GM21529 (cell line): ENCODE measurements at regions not wholly inside any gene's neighbourhood (a gene's known extent, or its start where the extent isn't known, plus 50 kb on each side); places are given as distances from the start of the nearest gene placed in this dataset.
"Not testable (repeated sequence)": the region's sequence is repeated elsewhere in the genome, so short reads cannot be mapped to it uniquely, and the experiment has no call there.

Experiments
- ATAC-seq: cut with Tn5 transposase; IDR thresholded peaks from one replicate; pipeline ENCODE4 v1.9.1; 2021; ENCODE audit not compliant: unreplicated experiment

DNA sequence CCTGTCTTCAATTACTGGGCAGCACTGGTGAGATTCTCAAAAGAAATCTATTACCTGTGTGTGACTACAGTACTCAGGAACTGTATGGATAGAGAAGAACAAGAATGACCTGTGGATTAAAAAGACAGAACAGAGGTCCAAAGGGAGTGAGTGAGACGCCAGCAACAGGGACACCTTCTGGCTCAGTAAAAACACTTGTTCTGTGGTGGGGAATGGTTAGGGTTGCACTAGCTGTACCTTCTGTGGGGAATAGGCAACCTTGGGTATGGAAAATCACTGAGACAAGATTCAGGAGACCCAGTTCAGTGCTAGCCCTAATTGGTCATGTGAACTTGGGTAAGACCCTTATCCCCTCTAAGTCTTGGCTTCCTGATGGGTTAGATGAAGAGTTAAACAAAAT is 986.0 kb downstream of the TSN start:
- ATAC-seq: no peak

DNA sequence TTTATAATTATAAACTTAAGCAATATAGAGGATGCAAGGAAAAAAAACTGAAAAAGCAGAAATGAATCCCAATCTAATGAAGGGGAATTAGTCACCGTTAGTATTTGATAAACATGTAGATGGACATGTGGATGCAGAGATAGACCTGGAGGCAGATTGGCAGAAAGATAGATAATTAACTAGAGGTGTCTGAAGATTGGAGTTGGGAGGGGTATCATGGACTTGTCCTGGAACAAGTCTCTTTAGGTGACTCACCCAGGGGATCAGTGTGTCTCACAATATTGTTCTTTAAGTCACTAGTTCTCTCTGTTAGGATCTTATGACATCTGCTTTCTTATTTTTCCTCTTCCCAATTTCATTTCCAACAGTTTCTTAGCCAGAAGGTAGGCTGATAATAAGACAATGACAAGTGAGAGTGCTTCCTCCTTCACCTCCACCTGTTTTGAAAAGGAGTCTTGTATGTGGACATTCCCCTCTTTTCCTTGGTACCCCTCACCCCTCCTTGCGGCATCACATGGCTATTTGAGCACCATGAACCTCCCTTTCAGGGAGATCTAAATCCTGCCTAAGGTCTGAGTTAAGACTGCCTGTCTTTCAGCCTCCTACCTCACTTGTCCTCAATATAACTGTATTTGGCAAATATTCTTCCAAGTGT is 987.7 kb downstream of the TSN start:
- ATAC-seq: no peak

DNA sequence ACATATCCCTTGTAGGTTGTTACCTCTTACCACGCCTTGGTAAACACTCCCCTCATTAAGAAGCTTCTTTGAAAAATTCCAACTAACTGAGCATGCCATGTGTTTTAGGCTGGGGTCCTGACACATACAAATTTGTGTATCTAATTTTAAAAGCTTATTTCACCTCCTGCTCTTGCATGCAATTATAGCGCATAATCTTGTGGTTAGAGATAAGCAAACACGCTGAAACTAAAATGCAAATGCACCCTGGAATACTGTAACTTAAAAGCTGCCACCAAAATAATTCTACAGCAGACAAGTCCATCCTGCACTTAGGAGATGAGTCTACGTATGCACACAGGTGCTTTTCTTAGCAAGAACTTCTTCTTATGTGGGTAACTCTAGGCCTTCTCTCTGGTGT is 990.2 kb downstream of the TSN start:
- ATAC-seq: no peak

DNA sequence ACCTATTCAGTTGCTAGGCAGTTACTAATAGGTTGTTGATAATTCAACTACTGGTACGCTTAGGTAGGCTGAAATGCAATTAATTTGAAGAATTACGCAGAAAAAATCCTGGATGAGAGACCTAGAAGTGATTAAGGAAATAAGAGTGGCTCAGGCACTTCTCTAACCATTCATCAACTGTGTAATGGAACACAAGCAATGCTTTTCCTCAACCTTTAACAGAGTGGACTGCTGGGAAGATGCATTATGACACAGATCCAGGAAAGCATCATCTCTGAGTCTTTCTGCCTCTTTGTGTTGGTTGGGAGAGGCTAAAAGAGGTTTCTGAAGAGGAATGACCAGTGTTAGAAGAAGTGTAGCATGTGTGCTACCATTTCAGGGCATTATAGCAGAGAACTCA is 992.2 kb downstream of the TSN start:
- no peak for ATAC-seq

DNA sequence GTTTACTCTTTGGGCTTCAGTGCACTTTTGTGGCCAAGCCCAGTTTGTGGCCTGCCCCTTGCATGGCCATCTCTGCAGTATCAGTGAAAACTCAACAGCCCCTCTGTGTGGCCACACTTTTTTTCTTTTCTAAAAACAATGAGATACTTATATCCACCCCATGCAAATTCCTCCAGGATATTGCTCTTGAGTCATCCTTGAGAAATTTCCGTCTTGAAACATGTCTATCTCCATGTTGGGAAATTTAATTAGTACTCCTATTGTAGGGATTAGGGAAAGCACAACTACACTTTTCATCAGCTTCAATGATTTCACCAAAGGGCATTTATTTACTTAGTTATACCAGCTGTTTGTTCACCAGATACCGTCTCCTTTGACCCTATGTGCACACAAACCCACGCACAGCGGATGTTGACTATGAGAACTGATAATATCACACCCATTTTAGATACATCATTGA is 993.1 kb downstream of the TSN start:
- ATAC-seq: no peak

DNA sequence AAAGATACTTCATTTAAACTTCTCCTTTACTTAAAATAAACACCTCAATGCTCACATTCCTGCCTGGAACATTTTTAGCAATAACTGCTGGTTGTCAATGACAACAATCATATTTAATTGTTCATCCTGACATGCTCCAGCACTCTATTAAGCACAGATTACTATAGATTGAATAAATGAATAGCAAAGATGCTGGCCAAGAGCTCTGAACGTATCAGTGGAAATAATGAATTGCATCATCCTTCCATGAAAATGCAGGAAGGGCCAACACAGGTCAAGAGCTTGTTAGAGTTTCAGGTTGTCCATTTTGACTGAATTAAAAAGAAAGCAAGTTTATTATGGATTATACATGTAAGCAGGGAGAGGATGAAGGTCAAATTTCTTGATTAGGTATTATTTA is 994.0 kb downstream of the TSN start:
- ATAC-seq: no peak

DNA sequence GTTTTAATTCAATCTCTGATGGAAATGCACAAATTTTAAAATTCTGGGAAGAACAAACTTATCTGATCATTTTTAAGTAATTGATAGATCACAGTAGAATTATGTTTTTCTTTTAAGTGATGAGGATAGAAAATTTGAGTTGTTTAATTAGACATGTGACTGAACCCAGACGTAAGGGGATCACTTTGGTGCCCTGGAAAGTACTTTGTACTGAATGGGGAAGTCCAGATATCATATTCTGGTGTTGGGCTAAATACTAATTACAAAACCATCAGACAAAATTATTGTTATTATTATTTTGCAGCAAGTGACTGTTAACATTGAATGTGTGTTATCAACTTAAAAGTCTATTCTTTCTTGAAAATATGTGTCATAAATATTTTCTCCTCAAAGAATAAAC is 994.6 kb downstream of the TSN start:
- no peak for ATAC-seq

DNA sequence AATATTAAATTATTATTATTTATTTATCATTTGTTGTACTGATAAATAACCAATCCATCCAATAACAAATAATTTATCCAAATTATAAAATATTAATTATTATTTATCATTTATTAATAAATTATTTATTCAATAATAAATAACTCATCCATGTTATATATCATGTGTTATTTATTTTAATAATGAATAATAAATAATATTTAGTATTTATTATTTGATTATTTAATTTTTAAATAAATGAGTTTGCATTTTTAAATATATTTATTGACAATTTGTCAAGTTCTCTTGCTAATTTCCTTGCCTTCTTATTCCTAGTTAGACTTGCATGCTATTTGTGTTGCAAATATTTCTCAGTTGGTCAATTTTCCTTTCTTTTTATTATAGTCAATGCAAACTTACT is 995.4 kb downstream of the TSN start:
- ATAC-seq: no peak

DNA sequence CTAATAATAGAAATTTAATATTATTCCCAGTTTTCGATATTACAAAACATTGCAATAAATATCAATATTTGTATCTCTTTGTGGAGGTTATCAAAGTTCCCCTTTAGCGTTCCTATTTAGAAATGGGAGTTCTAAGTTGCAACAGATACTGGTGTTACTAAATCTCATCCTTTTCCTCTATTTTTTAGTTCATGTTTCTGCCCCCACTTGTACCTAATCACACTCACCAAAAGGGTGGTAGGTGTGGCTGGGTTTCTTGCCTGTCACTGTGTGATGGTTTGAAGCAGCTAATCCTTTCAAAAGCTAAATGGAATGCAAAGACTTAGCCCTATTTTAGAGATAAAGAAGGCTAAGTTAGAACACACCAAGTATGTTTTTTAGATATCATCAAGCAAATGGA is 997.9 kb downstream of the TSN start:
- ATAC-seq: no peak

DNA sequence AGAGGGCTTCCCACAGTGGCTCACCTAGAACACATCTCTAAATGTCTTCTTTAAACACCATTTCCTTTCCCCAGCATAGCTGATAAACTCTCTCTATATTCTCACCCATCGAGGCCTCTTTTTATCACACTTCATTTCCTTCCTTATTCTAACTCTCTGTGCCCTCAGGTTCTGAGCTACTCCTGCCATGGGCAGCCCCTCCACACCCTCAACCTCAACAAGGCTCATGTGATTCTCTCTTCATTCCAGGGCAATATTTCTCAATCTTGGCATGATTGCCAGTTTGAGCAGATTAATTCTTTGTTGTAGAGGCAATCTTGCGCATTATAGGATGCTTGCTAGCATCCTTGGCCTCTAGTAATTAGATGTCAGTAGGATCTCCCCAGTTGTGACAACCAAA is 999.1 kb downstream of the TSN start:
- ATAC-seq: no peak

DNA sequence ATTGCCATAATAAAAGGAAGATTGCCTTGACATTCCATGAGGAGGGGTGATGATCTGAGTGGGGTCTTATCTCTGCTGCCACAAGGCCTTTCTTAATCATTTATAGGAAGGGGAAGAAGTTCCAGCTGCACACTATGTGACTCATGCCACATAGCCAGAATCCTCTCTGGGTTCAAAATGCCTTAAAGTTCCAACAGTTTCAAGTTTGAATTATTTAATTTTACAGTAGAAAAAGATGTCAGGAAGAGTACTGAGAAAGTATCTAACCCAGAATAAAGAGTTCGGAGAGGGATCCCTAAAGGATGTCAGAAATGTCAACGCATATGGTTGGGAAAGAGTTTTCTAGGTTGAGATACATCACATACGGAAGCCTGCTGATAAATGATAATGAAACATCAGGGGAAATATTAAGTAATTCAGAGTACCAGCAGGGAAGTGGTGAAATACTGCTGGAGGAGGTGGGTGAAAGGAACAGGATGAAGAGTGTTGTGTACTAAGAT is 999.9 kb downstream of the TSN start:
- ATAC-seq: no peak

DNA sequence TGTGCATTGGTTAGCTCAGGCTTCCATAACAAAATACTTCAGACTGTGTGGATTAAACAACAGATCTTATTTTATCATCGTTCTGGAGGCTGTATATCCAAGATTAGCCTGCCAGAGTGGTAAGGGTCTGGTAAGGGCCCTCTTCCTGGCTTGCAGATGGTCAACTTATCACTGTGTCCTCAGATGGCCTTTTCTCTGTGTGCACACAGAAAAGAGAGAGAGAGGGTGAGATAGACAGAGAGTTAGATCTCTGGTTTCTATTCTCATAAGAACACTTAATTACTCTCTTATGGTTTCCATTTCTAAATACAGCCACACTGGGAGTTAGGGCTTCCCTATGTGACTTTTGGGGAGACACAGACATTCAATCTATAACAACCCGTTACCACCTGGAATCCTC is 1003.5 kb downstream of the TSN start:
- ATAC-seq: no peak

DNA sequence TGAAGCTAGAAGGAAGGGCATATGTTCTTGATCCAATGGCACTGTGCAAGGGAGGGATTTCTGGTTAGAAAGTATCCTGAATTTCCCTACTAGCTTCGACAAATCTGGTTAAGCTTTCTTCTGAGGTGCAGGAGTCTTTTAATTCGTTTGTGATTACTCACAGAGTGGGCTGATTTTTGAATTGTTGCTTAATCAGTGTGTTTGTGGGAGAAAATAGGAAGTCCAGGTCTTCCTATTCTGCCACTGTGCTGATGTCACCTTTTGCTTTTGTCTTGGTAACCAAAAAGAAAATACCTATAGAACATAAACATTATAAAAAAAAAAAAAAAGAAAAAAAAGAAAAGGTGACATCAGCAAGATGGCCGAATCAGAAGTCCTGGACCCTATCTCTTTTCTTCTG is 1008.6 kb downstream of the TSN start:
- ATAC-seq: no peak

DNA sequence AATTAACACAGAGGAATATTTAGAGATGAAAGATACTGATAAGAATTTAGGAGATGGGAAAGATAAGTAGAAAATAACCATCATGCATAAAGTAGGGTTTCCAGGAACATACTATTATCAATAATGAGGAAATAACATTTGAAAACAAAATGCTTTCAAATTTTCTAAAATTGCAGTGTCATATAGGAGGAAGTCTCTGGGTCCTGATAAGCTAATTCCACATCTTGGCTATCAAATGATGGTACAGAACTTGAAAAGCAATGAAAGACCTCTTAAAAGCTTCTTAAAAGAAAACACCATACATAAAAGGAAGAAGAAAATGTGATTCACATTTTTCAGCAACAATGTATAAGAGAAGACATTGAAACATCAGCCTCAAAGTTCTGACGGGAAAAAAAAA is 1024.8 kb downstream of the TSN start:
- no peak for ATAC-seq

DNA sequence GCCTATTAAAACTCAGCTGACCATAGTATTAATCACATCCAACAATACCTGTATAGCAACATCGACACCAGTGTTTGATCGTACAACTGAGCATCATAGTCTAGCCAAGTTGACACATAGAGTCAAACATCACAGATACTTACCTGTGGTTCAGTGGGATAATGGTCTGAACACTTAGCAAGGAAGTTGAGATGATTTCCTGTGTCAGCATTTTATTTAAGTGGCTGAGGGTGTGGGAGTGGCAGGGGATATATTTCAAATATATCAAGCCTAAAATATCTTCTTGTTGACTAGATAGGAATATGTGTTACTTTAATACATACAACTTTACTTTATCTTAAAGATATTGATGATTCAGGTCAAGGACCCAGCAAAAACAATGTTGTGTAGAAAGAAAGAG is 1038.6 kb downstream of the TSN start:
- no peak for ATAC-seq

DNA sequence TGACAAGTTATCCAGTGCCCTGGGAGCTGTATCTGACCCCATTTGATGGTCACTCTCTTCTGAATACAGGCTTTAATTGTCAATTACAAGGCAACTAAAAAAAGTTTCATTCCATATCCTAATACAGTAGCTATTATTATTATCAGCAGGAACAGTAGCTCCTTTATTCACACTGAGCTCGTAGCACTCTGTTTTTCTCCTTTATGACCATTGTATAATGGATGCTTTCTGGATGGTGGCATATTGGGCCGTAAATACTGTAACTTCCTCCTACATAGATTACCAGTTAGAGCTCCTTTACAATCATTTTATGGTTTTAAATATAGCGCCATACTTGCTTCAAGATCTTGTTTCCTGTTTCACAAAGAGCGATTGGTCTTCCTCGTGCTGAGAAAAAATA is 1040.3 kb downstream of the TSN start:
- no peak for ATAC-seq

DNA sequence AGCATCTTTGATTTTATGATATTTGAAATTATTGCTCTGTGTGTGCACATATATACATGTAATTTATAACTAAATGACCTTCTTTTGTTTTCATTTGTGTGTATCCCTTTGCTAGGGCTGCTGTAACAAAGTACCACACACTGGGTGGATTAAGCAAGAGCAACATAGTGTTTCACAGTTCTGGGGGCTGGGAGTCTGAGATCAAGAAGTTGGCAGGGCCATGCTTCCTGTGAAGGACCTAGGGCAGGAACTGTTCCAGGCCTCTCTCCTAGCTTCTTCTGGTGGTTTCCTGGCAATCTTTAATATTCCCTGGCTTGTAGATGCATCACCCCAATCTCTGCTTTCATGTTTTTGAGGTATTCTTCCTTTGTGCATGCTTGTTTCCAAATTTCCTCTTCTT is 1043.9 kb downstream of the TSN start:
- ATAC-seq: no peak

DNA sequence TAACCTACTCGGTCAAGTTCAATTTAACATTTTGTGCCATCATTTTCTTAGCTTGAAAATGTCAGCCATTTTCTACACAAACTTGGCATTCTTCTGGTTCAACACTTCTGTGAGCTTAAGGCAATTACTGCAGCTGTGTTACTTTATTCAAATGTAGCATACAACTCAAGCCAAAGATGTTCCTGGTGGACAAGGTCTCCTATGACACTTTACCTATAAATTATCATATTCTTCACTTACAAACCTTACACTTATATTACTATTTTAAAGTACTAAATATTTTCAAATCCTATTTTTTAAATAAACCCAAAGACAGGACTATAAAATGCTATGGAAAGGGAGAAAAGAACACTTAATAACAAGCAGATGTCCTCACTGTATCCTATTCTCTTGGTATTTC is 1045.3 kb downstream of the TSN start:
- ATAC-seq: no peak

DNA sequence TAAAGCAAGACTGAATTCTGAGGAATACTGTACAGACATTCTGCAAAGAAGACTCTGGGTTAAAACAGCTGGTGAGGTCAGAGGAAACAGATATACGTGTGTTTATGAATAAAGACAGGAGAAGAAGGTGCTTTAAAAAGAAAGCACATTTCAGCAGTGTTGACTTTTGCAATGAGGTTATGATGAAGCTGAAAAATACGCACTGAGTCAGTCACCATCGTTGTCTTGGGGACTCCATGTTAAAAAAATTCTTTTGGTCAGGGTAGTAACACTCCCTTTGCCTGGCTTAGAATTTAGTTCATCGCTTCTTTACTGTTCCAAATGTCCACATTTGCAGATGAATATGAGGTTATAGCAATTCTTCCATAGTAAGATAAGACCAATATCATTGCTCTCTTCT is 1049.0 kb downstream of the TSN start:
- ATAC-seq: no peak

DNA sequence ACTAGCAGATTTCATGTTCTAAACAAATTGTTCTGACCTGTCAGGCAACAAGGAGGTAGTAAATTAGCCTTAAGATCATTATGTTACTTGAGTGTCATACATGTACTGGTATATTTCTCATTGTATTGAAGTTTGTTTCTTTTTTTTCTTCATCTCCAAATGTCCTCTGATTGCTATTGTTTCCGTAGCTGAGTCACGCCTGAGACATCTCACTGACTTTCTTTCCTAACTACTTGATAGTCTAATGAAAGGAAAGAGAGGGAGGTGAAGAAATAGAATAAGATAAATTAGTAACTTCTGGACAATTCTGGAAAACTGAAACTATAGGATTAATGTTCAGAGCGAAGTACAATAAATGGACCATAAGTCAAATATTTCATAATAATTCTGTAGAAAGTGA is 1049.9 kb downstream of the TSN start:
- no peak for ATAC-seq

DNA sequence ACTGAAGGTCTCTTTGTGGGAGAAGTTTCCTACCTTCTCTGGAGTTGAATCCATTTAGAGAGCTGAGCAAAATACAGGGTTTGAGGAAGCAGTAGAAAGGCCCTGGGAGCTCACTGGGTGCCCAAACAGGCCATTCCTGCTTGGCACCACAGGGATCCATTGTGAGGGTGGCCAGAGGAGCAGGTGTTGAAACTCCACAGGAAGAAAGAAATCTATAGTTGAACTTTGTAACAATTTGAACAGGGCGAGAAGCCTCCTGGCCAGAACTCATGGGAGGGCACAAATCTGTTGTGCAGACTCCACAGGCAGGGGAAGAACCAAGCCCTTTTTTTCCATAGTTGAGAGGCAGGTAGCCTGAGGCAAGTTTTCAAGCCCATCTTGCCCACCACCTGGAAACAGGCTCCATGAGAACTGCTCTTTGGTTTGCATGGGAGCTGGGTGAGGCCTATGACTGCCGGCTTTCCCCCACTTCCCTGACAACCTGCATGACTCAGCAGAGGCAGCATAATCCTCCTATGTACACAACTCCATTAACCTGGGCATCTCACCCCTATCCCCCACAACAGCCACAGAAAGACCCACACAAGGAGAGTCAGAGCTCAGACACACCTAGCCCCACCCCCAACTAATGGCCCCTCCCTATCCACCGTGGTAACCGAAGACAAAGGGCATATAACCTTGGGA is 1053.0 kb downstream of the TSN start:
- no peak for ATAC-seq

DNA sequence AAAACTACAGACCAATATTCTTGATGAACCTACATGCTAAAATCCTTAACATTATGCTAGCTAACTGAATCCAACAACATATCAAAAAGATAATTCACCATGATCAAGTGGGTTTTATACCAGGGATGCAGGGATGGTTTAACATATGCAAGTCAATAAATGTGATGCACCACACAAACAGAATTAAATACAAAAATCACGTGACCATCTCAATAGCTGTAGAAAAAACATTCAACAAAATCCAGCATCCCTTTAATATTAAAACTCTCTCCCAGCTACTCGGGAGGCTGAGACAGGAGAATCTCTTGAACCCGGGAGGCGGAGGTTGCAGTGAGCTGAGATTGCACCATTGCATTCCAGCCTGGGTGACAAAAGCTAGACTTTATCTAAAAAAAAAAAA is 1056.8 kb downstream of the TSN start:
- not testable (repeated sequence) for ATAC-seq

DNA sequence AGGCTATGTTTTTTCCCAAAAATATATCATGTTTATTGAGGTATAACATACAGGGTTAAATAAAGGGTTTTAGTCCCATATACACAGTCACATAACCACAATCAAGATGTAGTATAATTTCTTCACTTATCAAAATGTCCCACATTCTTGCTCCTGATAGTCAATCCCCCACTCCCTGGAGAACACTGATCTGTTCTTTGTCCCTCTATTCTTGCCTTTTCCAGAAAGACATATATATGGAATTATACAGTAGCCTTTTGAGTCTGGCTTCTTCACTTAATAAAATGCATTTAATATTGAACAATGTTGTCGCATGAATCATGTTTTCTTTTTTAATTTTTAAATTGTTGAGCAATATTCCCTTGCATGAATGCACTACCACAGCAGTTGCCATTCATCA is 1059.7 kb downstream of the TSN start:
- ATAC-seq: no peak
